Prostate gland (tissue), 2 donors: ENCODE measurements at regions not wholly inside any gene's neighbourhood (a gene's known extent, or its start where the extent isn't known, plus 50 kb on each side); places are given as distances from the start of the nearest gene placed in this dataset.
"Not testable (repeated sequence)": the region's sequence is repeated elsewhere in the genome, so short reads cannot be mapped to it uniquely, and the experiment has no call there.

Experiments
- DNase-seq: peaks from one replicate; pipeline ENCODE4 v3.0.0-alpha.2; 2019; ENCODE audit warnings: low spot score
- H3K27ac ChIP-seq, 2 donors: fragments of 200-600 bp; sonication (generic); 2 replicates each; pipeline ENCODE4 v1.5.1; 2017 to 2019
- H3K27me3 ChIP-seq: fragments of 200-600 bp; sonication (generic); replicated peaks from 2 replicates; pipeline ENCODE4 v1.5.1; 2019; ENCODE audit not compliant: insufficient read depth
- H3K36me3 ChIP-seq, 2 donors: fragments of 200-600 bp; sonication (generic); 1 replicate in 1 of 2; 2 replicates in 1 of 2; pipeline versions ENCODE4 v1.5.1 to v1.8.1; 2017 to 2019
- H3K4me1 ChIP-seq: fragments of 200-600 bp; sonication (generic); replicated peaks from 2 replicates; pipeline ENCODE4 v1.5.1; 2019
- H3K4me3 ChIP-seq, 2 donors: fragments of 200-600 bp; sonication (generic); 2 replicates each; pipeline ENCODE4 v1.5.1; 2017 to 2019
- H3K9me3 ChIP-seq: fragments of 200-600 bp; sonication (generic); 2 replicates; pipeline ENCODE4 v1.5.1; 2017
- POLR2A ChIP-seq: fragments of 450-650 bp; IDR thresholded peaks from one replicate; pipeline ENCODE4 v1.6.1; 2016; ENCODE audit warnings: antibody characterized with exemption, mild to moderate bottlenecking
- POLR2AphosphoS5 ChIP-seq: sonication (generic); formaldehyde crosslinking; IDR thresholded peaks from one replicate; pipeline ENCODE4 v1.6.1; 2017; ENCODE audit warnings: antibody characterized with exemption
- WGBS: methylation state at CpG from one replicate; pipeline ENCODE4 v1.1.5; 2018; 5-methylcytosine and 5-hydroxymethylcytosine counted together
- intact Hi-C: fragments of 100-400 bp; cut with DNase I; formaldehyde crosslinking; loops from one replicate; pipeline ENCODE4 v1.14.2; 2022
- TF ChIP-seq, protein P1 (sequence below), 4 experiments: fragments of 200-600 bp in 2 of 4; fragments of 450-650 bp in 2 of 4; sonication (generic) in 2 of 4; IDR thresholded peaks; 1 replicate in 3 of 4; 2 replicates in 1 of 4; pipeline ENCODE4 v1.5.1; 2016 to 2019; ENCODE audit warnings: antibody characterized with exemption in 4 of 4, mild to moderate bottlenecking in 2 of 4, moderate library complexity in 2 of 4

DNA sequence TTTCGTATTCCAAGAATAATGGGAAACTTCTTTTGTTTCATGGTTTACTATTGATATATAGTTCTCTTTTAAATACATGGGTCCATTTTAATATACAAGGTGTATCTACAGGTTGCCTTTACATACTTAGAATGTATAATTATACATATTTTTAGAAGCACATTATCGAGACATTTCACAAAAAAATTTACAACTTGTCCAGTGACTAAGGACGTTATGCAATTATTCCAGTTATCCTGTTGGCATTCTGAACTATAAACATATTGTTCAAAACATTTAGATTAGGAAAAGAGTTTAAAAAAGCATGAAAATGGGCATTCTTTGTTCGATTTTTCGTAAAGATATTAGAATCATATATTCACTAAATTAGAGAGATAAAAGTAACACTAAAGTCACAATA lies 344.6 kb upstream of the TMEFF2 start:
- WGBS = 79% methylated on average over 5 of the region's 5 CpGs
- H3K27ac ChIP-seq = no peak overlapping the region
- no peak for DNase-seq
- no peaks in the 10 kb centered on the region for H3K36me3 ChIP-seq
- intact Hi-C loops = no loop called here
- TF ChIP-seq, protein P1, sequence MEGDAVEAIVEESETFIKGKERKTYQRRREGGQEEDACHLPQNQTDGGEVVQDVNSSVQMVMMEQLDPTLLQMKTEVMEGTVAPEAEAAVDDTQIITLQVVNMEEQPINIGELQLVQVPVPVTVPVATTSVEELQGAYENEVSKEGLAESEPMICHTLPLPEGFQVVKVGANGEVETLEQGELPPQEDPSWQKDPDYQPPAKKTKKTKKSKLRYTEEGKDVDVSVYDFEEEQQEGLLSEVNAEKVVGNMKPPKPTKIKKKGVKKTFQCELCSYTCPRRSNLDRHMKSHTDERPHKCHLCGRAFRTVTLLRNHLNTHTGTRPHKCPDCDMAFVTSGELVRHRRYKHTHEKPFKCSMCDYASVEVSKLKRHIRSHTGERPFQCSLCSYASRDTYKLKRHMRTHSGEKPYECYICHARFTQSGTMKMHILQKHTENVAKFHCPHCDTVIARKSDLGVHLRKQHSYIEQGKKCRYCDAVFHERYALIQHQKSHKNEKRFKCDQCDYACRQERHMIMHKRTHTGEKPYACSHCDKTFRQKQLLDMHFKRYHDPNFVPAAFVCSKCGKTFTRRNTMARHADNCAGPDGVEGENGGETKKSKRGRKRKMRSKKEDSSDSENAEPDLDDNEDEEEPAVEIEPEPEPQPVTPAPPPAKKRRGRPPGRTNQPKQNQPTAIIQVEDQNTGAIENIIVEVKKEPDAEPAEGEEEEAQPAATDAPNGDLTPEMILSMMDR (IDR thresholded peaks at IDR 0.05) = no peak
- TF ChIP-seq POLR2AphosphoS5 (no peak), POLR2A (no peak)
- H3K27me3 ChIP-seq = no peaks in the 10 kb centered on the region
- no peaks in the 10 kb centered on the region for H3K9me3 ChIP-seq
- no peaks in the 10 kb centered on the region for H3K4me1 ChIP-seq
- H3K4me3 ChIP-seq = no peak overlapping the region

DNA sequence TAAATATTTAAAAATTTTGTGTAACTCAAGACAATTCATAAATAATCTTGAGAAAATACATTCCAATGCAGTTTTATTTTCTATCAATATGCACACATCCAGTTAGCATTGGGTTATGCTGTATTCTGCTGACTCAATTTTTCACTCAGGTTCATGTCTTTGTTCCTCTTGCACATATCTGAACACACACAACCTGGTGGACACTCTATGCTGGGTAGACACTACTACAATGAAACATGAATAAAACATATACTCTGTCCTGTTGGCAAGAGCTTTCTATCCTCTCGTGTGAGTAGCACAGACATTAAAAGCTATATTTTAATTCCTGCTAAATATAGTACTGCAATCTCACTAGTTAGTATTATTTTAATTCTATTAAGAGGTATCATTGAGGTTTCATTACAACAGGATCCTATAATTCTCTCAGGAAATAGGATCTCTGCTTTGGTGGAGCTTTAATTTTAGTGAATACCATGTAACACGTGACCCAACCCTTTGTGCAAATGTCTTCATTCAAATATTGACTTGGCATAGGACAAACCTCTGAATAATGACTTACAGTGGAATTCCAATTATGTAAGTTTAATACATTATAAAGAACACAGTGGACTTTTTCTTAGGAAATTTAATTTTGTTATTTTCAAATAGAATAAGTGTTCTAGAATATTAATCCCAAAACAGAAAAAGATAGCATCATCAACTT lies 342.3 kb upstream of the TMEFF2 start:
- H3K27me3 ChIP-seq = no peaks in the 10 kb centered on the region
- no peaks in the 10 kb centered on the region for H3K4me1 ChIP-seq
- 20% methylated on average over 2 of the region's 2 CpGs for WGBS
- no peak overlapping the region for H3K4me3 ChIP-seq
- TF ChIP-seq, protein P1 (IDR thresholded peaks at IDR 0.05) = no peak
- no peak for TF ChIP-seq POLR2A
- no peak for TF ChIP-seq POLR2AphosphoS5
- no peaks in the 10 kb centered on the region for H3K36me3 ChIP-seq
- DNase-seq = no peak
- no peaks in the 10 kb centered on the region for H3K9me3 ChIP-seq
- intact Hi-C loops = no loop called here
- no peak overlapping the region for H3K27ac ChIP-seq

DNA sequence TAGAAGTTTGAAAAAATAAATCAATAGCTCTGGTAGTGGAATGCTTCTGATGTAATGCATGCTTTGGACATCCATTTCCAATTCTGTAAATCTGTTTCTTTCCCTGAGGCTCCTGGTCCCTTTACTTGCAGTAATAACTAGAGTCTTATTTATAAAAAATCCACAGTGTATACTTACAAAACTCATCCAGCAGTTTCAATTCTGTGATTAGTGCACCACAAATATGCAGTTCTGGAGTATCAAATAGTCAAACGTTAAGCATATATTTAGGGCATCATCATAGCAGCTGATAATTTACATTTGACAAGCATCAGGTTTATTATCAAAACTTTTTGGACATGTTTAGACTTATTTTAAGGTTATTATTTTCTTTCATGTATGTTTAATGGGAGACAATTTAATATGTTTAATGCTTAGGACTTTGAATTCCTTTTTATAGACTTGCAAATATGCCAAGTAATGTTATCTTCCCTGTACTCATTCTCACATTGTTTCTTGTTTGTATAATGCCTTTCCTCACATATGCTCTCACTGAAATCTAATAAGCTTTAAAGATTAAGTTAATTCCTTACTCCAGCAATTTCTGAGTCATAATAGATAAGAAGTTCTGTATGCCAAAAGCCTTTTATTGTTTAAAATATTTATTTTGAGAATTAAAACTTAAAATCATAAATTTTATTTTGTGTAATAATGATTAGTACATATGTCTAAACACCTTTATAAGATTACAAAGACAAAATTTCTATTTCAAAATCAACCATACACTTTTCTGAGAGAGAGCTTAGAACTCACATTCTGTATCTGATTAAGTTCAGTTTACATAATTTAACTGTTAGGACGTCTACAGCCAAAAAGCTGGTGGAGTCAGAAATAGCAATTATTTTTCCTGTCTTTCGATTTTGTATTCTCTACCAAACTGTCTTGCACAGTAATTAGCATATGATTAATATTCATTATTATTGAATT lies 341.5 kb upstream of the TMEFF2 start:
- Histone ChIP-seq H3K36me3 (no peaks in the 10 kb centered on the region), H3K4me3 (no peak overlapping the region), H3K9me3 (no peaks in the 10 kb centered on the region), H3K27me3 (no peaks in the 10 kb centered on the region), H3K27ac (no peak overlapping the region), H3K4me1 (no peaks in the 10 kb centered on the region)
- WGBS = 33% methylated on average over 3 of the region's 3 CpGs
- intact Hi-C loops = no loop called here
- no peak for TF ChIP-seq POLR2AphosphoS5
- TF ChIP-seq, protein P1 (IDR thresholded peaks at IDR 0.05) = no peak
- TF ChIP-seq POLR2A = no peak
- DNase-seq = no peak

DNA sequence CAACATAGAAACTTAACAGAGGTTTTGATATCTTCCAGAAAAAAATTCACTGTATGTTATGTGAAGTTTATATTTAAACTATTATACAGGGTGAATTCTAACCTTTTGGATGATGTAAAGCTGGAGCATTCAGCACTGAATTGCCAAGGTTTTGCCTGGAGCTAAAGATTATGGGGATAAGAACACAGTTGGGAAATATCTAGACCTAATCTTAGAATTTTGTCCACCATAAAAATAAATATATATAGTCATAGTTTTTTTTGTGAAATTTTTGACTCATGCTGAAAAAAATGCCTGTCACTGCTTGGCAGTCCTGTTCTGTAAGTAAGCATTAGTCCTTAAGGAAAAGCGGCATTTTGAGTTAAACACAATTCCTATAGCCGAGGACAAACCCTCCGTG lies 339.3 kb upstream of the TMEFF2 start:
- 87% methylated on average over 3 of the region's 3 CpGs for WGBS
- Histone ChIP-seq H3K27ac (no peak overlapping the region), H3K4me1 (no peaks in the 10 kb centered on the region), H3K36me3 (no peaks in the 10 kb centered on the region), H3K27me3 (no peaks in the 10 kb centered on the region), H3K9me3 (no peaks in the 10 kb centered on the region), H3K4me3 (no peak overlapping the region)
- intact Hi-C loops = no loop called here
- no peak for TF ChIP-seq POLR2AphosphoS5
- TF ChIP-seq POLR2A = no peak
- TF ChIP-seq, protein P1 (IDR thresholded peaks at IDR 0.05) = no peak
- DNase-seq = no peak

DNA sequence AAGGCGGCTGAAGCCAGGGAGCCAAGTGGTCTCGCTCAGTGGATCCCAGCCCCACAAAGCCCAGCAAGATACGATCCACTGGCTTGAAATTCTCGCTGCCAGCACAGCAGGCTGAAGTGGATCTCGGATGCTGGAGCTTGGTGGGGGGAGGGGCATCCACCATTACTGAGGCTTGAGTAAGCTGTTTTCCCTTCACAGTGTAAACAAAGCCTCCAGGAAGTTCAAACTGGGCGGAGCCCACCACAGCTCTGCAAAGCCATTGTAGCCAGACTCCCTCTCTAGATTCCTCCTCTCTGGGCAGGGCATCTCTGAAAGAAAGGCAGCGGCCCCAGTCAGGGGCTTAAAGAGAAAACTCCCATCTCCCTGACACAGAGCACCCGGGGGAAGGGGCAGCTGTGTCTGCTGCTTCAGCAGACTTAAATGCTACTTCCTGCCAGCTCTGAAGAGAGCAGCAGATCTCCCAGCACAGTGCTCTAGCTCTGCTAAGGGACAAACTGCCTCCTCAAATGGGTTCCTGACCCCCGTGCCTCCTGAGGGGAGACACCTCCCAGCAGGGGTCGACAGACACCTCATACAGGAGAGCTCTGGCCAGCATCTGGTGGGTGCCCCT lies 330.0 kb upstream of the TMEFF2 start:
- H3K36me3 ChIP-seq, intact Hi-C loops, H3K27ac ChIP-seq, H3K9me3 ChIP-seq, DNase-seq, H3K4me1 ChIP-seq, H3K4me3 ChIP-seq, H3K27me3 ChIP-seq: not testable (repeated sequence)
- WGBS = 82% methylated on average over 10 of the region's 10 CpGs

DNA sequence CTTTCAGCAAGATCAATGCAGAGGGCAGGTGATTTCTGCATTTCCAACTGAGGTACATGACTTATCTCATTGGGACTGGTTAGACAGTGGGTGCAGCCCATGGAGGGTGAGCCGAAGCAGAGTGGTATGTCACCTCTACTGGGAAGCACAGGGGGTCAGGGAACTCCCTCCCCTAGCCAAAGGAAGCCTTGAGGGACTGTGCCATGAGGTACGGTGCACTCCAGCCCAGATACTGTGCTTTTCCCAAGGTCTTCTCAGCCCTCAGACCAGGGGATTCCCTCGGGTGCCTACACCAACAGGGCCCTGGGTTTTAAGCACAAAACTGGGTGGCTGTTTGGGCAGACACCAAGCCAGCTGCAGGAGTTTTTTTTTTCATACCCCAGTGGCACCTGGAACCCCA lies 329.5 kb upstream of the TMEFF2 start:
- H3K27me3 ChIP-seq, H3K27ac ChIP-seq, H3K4me1 ChIP-seq, H3K36me3 ChIP-seq, DNase-seq, H3K4me3 ChIP-seq, intact Hi-C loops, H3K9me3 ChIP-seq: not testable (repeated sequence)
- WGBS = 60% methylated on average over 3 of the region's 3 CpGs
